KOPT-K1 (cell line): ENCODE measurements at regions not wholly inside any gene's neighbourhood (a gene's known extent, or its start where the extent isn't known, plus 50 kb on each side); places are given as distances from the start of the nearest gene placed in this dataset.

Experiments used
- H3K27ac ChIP-seq: fragments of 200-600 bp; sonication (generic); 2 replicates; pipeline ENCODE4 v1.5.1; 2016; ENCODE audit warnings: antibody characterized with exemption, mild to moderate bottlenecking, low read depth, low read length; ENCODE audit not compliant: poor library complexity, severe bottlenecking
- H3K36me3 ChIP-seq: fragments of 200-600 bp; sonication (generic); 2 replicates; pipeline ENCODE4 v1.5.1; 2017; ENCODE audit warnings: antibody characterized with exemption, mild to moderate bottlenecking, low read length, moderate library complexity; ENCODE audit not compliant: insufficient read depth
- H3K9me3 ChIP-seq: fragments of 200-600 bp; sonication (generic); 2 replicates; pipeline ENCODE4 v1.5.1; 2017; ENCODE audit warnings: antibody characterized with exemption, low read length, mild to moderate bottlenecking; ENCODE audit not compliant: insufficient read depth, poor library complexity, severe bottlenecking

GRCh38 chr2:37581433-37581832, 90.0 kb downstream of the CDC42EP3 start:
- H3K27ac ChIP-seq, result no peak overlapping the region
- H3K36me3 ChIP-seq, result no peaks in the 10 kb centered on the region
- H3K9me3 ChIP-seq, result no peaks in the 10 kb centered on the region

- no peaks in the 10 kb centered on the region for H3K36me3 ChIP-seq
- no peak overlapping the region for H3K27ac ChIP-seq
- no peaks in the 10 kb centered on the region for H3K9me3 ChIP-seq
Observed at GRCh38 chr2:37582481-37583220, 88.8 kb downstream of the CDC42EP3 start.

GRCh38 chr2:37583402-37583801, 88.0 kb downstream of the CDC42EP3 start:
- H3K36me3 ChIP-seq, result no peaks in the 10 kb centered on the region
- no peaks in the 10 kb centered on the region for H3K9me3 ChIP-seq
- H3K27ac ChIP-seq, result no peak overlapping the region

- no peaks in the 10 kb centered on the region for H3K9me3 ChIP-seq
- H3K27ac ChIP-seq, result no peak overlapping the region
- no peaks in the 10 kb centered on the region for H3K36me3 ChIP-seq
Observed at GRCh38 chr2:37583867-37584266, 87.6 kb downstream of the CDC42EP3 start.

GRCh38 chr2:37585295-37585908, 86.0 kb downstream of the CDC42EP3 start:
- H3K9me3 ChIP-seq, result no peaks in the 10 kb centered on the region
- no peak overlapping the region for H3K27ac ChIP-seq
- no peaks in the 10 kb centered on the region for H3K36me3 ChIP-seq

- no peaks in the 10 kb centered on the region for H3K9me3 ChIP-seq
- H3K36me3 ChIP-seq, result no peaks in the 10 kb centered on the region
- H3K27ac ChIP-seq, result no peak overlapping the region
Observed at GRCh38 chr2:37585982-37586621, 85.3 kb downstream of the CDC42EP3 start.

GRCh38 chr2:37586663-37587317, 84.7 kb downstream of the CDC42EP3 start:
- no peak overlapping the region for H3K27ac ChIP-seq
- no peaks in the 10 kb centered on the region for H3K9me3 ChIP-seq
- no peaks in the 10 kb centered on the region for H3K36me3 ChIP-seq

- H3K27ac ChIP-seq, result no peak overlapping the region
- H3K9me3 ChIP-seq, result no peaks in the 10 kb centered on the region
Observed at GRCh38 chr2:37587817-37588216, 83.6 kb downstream of the CDC42EP3 start.

GRCh38 chr2:37588316-37588777, 83.1 kb downstream of the CDC42EP3 start:
- H3K27ac ChIP-seq, result no peak overlapping the region
- H3K36me3 ChIP-seq, result no peaks in the 10 kb centered on the region
- H3K9me3 ChIP-seq, result no peaks in the 10 kb centered on the region

More at GRCh38 chr2:37587817-37588216, 83.6 kb downstream of the CDC42EP3 start:
- H3K36me3 ChIP-seq, result no peaks in the 10 kb centered on the region

GRCh38 chr2:37589298-37589697, 82.1 kb downstream of the CDC42EP3 start:
- no peak overlapping the region for H3K27ac ChIP-seq
- H3K36me3 ChIP-seq, result no peaks in the 10 kb centered on the region
- H3K9me3 ChIP-seq, result no peaks in the 10 kb centered on the region

- H3K27ac ChIP-seq, result no peak overlapping the region
- no peaks in the 10 kb centered on the region for H3K36me3 ChIP-seq
- no peaks in the 10 kb centered on the region for H3K9me3 ChIP-seq
Observed at GRCh38 chr2:37590119-37590571, 81.3 kb downstream of the CDC42EP3 start.
